ES-I3 (cell line): ENCODE measurements at regions not wholly inside any gene's neighbourhood (a gene's known extent, or its start where the extent isn't known, plus 50 kb on each side); places are given as distances from the start of the nearest gene placed in this dataset.

Source experiments
- H3K36me3 ChIP-seq: 2 replicates; pipeline ENCODE4 v1.6.1; 2013; ENCODE audit warnings: mild to moderate bottlenecking, low read length, control low read depth, moderate library complexity; ENCODE audit not compliant: insufficient read depth
- H3K4me1 ChIP-seq: 2 replicates; pipeline ENCODE4 v1.6.1; 2013; ENCODE audit warnings: mild to moderate bottlenecking, control low read depth, low read length; ENCODE audit not compliant: insufficient read depth
- H3K9ac ChIP-seq: 2 replicates; pipeline ENCODE4 v1.6.1; 2013; ENCODE audit warnings: low read depth, mild to moderate bottlenecking, low read length, moderate library complexity
- H3K9me3 ChIP-seq: 2 replicates; pipeline ENCODE4 v1.6.1; 2013; ENCODE audit warnings: mild to moderate bottlenecking, low read length, moderate library complexity; ENCODE audit not compliant: control insufficient read depth, insufficient read depth

DNA sequence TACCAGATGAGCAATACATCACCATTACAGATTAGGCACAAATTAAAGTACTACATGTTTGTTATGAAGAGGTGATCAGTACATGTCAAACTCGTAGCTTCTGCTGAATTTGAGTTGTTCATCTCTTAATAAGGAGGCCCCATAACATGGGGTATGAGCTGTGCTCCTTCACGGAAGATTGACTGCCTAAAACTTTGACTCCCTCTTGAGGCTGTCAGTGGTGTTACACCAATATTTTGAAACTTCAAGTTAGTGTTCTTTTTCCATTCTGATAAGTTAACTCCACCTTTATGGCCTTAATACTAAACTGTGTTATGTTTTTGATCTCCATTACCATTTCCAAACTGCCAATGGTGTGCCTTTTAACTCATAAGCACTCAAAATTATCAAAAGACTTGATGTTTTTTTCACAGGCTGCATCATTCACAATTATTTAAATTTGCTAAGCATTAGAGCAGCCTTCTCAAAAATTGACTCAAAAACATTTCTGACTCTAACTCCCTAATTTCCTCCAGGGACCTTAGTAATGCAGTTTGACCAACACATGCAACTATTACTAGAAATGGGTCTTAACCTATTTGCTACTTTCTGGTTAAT, 1591.5 kb downstream of the PCDH9 start:
- Histone ChIP-seq H3K9me3 (no peaks in the 10 kb centered on the region), H3K9ac (no peak overlapping the region), H3K36me3 (no peaks in the 10 kb centered on the region), H3K4me1 (no peaks in the 10 kb centered on the region)

DNA sequence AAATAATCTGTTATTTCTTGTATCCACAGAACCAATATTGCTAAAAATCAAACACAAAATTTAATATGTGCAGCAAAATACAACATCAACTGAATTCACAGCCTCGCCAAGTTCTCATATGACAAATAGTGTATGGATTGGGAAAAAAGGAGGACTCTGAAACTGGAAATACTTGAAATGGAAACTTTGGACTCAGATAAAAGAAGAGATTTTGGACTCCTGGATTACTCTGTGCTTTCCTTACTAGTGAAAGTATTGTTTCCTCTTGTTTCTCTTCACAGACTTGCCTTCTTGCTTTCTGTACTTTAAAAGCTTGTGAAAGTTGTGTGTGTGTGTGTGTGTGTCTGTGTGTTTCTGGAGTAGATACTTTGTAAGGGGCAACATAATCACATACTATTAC, 1596.3 kb downstream of the PCDH9 start:
- H3K9me3 ChIP-seq, result no peaks in the 10 kb centered on the region
- no peaks in the 10 kb centered on the region for H3K36me3 ChIP-seq
- H3K4me1 ChIP-seq, result no peaks in the 10 kb centered on the region
- no peak overlapping the region for H3K9ac ChIP-seq

DNA sequence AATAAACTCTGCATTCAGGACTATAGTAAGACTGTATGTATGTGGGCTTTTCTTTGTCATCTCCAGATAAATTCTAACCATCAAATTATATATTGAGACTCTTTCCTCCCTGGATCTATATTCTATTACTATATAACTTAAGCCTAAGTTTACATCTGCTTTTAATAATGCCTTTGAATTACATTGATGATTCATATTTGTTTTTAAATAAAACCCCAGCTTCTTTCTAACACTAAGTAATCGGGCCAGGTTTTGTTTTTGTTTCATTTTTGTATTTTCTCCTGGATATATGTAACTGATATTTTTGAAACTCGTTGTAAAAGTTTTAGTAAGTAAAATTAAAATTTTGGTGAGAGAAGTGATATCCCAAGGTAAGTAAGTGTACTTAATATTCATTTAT, 1599.1 kb downstream of the PCDH9 start:
- H3K9me3 ChIP-seq, result no peaks in the 10 kb centered on the region
- H3K9ac ChIP-seq, result no peak overlapping the region
- no peaks in the 10 kb centered on the region for H3K36me3 ChIP-seq
- H3K4me1 ChIP-seq, result no peaks in the 10 kb centered on the region

DNA sequence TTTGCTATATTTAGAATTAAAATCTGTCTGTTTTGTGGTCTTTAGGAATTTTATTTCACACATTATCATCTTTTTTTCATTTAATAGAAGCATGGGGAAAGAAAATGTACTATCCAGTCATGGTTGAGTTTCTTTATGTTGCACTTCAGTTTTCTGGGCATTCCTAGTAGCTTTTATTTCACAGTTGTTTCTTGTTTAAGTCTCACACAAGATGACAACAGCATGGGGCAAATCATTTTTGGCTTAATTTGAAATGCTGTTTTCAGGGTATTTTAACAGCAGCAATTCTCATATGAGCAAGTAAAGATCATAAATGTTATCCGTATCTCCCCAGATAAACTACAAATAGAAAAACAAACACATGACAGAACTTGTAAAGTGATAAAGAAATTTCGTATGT, 1600.2 kb downstream of the PCDH9 start:
- Histone ChIP-seq H3K36me3 (no peaks in the 10 kb centered on the region), H3K4me1 (no peaks in the 10 kb centered on the region), H3K9ac (no peak overlapping the region), H3K9me3 (no peaks in the 10 kb centered on the region)

DNA sequence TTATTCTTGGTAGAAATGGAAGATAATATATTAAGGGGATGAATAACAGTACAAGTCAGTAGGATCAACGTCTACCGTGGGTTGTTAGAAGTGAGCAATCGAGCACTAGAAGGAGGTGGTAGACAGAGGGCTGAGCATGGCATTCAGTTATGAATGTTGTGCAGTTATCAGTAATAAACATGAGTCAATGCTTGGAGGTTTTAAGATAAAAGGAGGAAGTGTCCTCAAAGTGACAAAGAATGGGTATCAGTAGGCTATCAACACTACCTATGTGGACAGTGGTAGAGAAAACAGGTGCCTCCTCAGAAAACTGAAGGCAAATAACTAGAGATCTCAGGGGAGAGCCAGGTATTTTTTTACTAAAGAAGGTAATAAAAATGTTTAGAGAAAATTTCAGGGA, 1607.0 kb downstream of the PCDH9 start:
- Histone ChIP-seq H3K36me3 (no peaks in the 10 kb centered on the region), H3K4me1 (no peaks in the 10 kb centered on the region), H3K9me3 (no peaks in the 10 kb centered on the region)

GRCh38 chr13:65615506-65615905, 1614.6 kb downstream of the PCDH9 start:
- Histone ChIP-seq H3K4me1 (no peaks in the 10 kb centered on the region), H3K9me3 (no peaks in the 10 kb centered on the region), H3K9ac (no peak overlapping the region), H3K36me3 (no peaks in the 10 kb centered on the region)

More for the DNA sequence above, 1607.0 kb downstream of the PCDH9 start:
- H3K9ac ChIP-seq, result no peak overlapping the region

DNA sequence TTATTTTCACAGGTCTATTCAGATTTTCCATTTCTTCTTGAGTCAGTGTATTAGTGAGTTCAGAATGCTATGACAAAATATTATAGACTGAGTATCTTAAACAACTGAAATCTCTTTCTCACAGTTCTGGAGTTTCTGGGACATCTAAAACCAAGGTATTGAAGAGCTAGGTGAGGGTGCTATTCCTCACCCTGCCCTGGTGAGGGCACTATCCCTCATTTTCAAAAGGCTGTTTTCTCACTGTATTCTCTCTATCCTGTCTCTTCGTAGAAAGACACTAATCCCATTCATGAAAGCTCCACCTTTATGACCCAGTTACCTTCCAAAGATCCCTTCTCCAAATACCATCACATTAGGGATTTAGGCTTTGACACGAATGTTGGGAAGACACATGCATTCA, 1617.1 kb downstream of the PCDH9 start:
- H3K4me1 ChIP-seq, result no peaks in the 10 kb centered on the region
- no peaks in the 10 kb centered on the region for H3K36me3 ChIP-seq
- no peaks in the 10 kb centered on the region for H3K9me3 ChIP-seq
- H3K9ac ChIP-seq, result no peak overlapping the region

DNA sequence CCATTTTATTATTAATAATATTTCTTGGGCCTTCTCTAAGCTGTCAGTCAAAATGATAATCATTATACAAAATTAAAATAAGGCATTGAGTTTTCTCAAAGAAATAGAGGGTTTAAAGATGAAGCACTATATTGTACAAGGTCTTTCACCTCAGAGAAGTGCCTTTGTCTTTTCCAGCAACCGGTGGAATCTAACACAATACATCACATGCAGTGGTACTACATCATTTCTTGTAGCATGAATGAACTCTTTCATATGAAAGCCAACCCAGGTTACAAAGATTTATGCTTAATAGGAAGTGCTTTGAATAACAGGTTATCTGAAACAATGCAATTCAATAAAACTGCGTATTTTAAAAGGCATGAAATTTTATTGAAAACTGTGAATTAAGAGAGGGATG, 1620.8 kb downstream of the PCDH9 start:
- no peaks in the 10 kb centered on the region for H3K9me3 ChIP-seq
- no peak overlapping the region for H3K9ac ChIP-seq
- H3K4me1 ChIP-seq, result no peaks in the 10 kb centered on the region
- H3K36me3 ChIP-seq, result no peaks in the 10 kb centered on the region

- Histone ChIP-seq H3K9me3 (no peaks in the 10 kb centered on the region), H3K9ac (no peak overlapping the region), H3K36me3 (no peaks in the 10 kb centered on the region), H3K4me1 (no peaks in the 10 kb centered on the region)
These were observed 1623.5 kb downstream of the PCDH9 start for GRCh38 chr13:65606622-65607021.

DNA sequence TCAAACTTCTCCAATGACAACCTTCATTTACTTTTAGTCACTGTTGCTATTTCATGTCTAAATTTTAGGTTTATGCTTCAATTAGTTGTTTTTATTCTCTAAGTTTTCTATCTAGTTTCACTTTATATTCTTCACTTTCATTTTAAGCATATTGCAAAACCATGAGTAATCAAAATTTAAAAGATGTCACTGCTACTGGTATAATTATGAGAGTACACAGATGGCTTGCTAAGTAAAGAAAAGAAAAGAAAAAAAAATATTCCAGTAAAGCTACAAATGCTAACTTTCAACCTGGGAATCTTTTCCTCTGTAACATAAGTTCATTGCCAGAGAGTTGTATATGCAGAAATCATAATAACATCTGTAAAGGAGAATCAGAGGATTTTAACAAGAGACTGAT, 1624.7 kb downstream of the PCDH9 start:
- Histone ChIP-seq H3K36me3 (no peaks in the 10 kb centered on the region), H3K9me3 (no peaks in the 10 kb centered on the region), H3K9ac (no peak overlapping the region), H3K4me1 (no peaks in the 10 kb centered on the region)

DNA sequence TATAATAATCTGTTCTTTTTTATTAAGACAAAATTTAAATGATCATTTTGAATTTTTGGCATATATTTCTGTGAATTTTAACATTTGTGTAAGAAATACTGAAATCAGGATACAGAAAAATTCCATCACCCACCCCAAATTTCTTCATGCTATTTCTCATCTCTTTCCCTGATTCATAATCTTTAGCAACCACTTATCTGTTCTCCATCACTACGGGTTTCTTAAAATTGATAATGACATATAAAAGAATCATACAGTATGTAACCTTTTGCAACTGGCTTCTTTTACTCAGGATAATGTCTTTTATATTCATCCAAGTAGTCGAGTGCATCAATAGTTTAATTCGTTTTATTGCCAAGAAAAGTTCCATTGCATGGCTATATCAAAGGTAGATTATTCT, 1627.0 kb downstream of the PCDH9 start:
- Histone ChIP-seq H3K9me3 (no peaks in the 10 kb centered on the region), H3K36me3 (no peaks in the 10 kb centered on the region), H3K9ac (no peak overlapping the region), H3K4me1 (no peaks in the 10 kb centered on the region)

- Histone ChIP-seq H3K9ac (no peak overlapping the region), H3K9me3 (no peaks in the 10 kb centered on the region), H3K36me3 (no peaks in the 10 kb centered on the region), H3K4me1 (no peaks in the 10 kb centered on the region)
These were observed 1628.3 kb downstream of the PCDH9 start for GRCh38 chr13:65601855-65602254.

DNA sequence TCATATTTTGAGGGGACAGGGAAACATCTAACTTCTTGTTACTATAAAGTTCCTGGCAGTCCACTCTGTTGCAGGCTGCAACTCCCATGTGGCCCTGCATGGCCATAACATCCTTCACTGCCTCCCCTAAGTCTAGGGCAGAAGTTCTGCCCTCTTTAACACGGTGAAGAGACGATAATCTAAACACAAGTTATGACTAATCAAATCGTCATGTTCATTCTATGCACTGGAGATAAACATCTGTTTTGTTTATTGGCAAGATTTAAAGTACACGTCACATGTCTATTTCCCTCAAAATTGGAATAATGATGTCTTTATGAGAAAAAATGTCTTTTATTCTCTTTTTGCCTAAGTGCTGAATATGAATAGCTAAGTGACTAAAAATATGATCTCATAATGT, 1629.4 kb downstream of the PCDH9 start:
- Histone ChIP-seq H3K9ac (no peak overlapping the region), H3K4me1 (no peaks in the 10 kb centered on the region), H3K9me3 (no peaks in the 10 kb centered on the region), H3K36me3 (no peaks in the 10 kb centered on the region)

DNA sequence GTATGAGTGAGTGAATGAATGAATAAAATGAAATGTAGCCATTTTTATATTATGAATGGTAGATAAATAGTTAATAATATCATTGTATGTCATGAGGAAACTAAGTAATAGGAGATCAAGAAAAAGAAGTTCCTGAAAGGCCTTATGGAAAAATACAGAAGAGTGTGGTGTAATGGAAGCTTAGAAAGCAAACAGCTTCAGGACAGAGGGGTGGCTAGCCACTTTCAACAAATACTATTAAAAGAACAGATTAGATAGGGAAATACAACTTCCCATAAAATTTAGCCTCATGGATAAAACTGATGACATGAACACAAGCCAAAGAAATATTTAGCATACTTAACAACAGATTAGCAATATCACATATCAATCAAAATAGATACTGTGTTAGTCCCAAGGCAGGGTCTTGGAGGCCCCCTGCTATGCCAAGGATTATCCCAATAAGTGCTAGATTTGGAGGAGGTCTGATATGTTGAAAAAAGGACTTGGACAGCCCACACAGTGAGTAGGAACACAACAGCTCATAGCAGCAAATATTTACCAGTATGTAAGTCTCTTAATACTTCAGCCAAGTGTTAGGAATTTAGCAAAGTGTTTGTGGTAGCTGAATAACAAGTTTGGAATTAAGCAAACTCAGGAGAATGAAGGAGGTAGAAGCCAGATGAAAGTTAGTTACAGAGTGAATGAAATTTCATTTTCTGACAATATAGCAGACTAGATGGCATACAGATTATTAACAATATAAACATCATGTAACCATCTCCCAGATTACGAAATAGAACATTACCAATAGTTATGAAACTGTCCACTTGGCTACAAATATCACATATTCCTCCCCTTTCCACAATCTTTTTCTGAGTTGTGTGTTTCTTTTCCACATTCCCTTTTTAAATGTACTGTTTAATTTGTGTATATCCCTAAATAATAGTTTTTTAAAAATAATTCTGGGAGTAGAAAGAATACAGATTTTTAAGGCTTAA, 1632.0 kb downstream of the PCDH9 start:
- H3K36me3 ChIP-seq, result no peaks in the 10 kb centered on the region
- no peak overlapping the region for H3K9ac ChIP-seq
- no peaks in the 10 kb centered on the region for H3K4me1 ChIP-seq
- H3K9me3 ChIP-seq, result no peaks in the 10 kb centered on the region

DNA sequence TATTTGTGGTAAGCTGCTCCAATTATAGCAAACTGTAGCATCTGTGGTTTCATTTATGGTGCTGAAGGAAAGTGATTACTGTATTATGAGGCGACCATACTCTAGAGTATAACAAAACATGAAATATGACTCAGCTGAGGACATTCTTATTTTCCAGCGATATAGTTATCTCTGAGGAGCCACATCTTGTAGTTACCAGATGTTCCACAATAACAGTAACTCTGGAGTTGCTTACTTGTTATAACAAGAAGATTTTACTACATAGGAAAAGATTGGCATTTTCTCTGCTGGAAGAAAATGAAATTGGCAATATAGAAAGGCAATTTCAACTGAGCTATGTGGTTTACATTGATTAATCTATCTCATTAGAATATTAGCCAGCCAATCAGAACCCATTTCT, 1634.2 kb downstream of the PCDH9 start:
- no peak overlapping the region for H3K9ac ChIP-seq
- H3K9me3 ChIP-seq, result no peaks in the 10 kb centered on the region
- no peaks in the 10 kb centered on the region for H3K36me3 ChIP-seq
- no peaks in the 10 kb centered on the region for H3K4me1 ChIP-seq
